SK-N-SH (cell line): ENCODE measurements at regions not wholly inside any gene's neighbourhood (a gene's known extent, or its start where the extent isn't known, plus 50 kb on each side); places are given as distances from the start of the nearest gene placed in this dataset.

Experiments
- CTCF ChIA-PET: fragments of 300-600, 350-600 bp; formaldehyde crosslinking; extraction: SDS; loops from one replicate; lab custom pipeline; 2021; lab: Yijun Ruan, JAX
- POLR2A ChIA-PET: fragments of 350-600 bp; sonication (Branson Sonifier 250); formaldehyde crosslinking; extraction: SDS; loops from one replicate; lab custom pipeline; 2020; ENCODE audit warnings: antibody characterized with exemption, inconsistent platforms; lab: Yijun Ruan, JAX
- DNase-seq: peaks from one replicate; pipeline ENCODE4 v3.0.0; 2012
- H2AFZ ChIP-seq: fragments of 200-600 bp; sonication (generic); 2 replicates; pipeline ENCODE4 v1.8.1; 2016; ENCODE audit warnings: antibody characterized with exemption, mild to moderate bottlenecking, low read depth
- H3F3A ChIP-seq: fragments of 200-600 bp; sonication (generic); replicated peaks from 2 replicates; pipeline ENCODE3; 2016; ENCODE audit warnings: antibody characterized with exemption, mild to moderate bottlenecking; ENCODE audit not compliant: insufficient read depth
- H3K27ac ChIP-seq, 2 experiments: fragments of 200-500 bp in 1 of 2; fragments of 200-600 bp in 1 of 2; sonication (Bioruptor generic) in 1 of 2; sonication (generic), shearing (Covaris generic) in 1 of 2; 2 replicates each; pipeline versions ENCODE4 v1.5.1 to v1.6.1; 2014 to 2016; ENCODE audit warnings: low read depth in 2 of 2, inconsistent platforms in 1 of 2, low read length in 1 of 2, mild to moderate bottlenecking in 1 of 2, mixed read lengths in 1 of 2
- H3K27me3 ChIP-seq: fragments of 200-600 bp; sonication (generic), shearing (Covaris generic); 2 replicates; pipeline ENCODE4 v1.6.1; 2016; ENCODE audit warnings: mixed run types; ENCODE audit not compliant: insufficient read depth
- H3K36me3 ChIP-seq, 2 experiments: fragments of 200-500 bp in 1 of 2; fragments of 200-600 bp in 1 of 2; sonication (Bioruptor generic) in 1 of 2; sonication (generic) in 1 of 2; replicated peaks in 1 of 2; 2 replicates each; pipeline versions ENCODE3 to v1.5.1; 2014 to 2016; ENCODE audit warnings: low read length in 1 of 2, mild to moderate bottlenecking in 1 of 2; ENCODE audit not compliant: insufficient read depth in 2 of 2, control insufficient read depth in 1 of 2
- H3K4me1 ChIP-seq, 2 experiments: fragments of 200-500 bp in 1 of 2; fragments of 200-600 bp in 1 of 2; sonication (Bioruptor generic) in 1 of 2; sonication (generic), shearing (Covaris generic) in 1 of 2; 2 replicates each; pipeline versions ENCODE4 v1.5.1 to v1.6.1; 2014 to 2016; ENCODE audit warnings: low read depth in 1 of 2, low read length in 1 of 2, mixed run types in 1 of 2; ENCODE audit not compliant: insufficient read depth in 2 of 2, control insufficient read depth in 1 of 2
- H3K4me2 ChIP-seq: fragments of 200-600 bp; sonication (generic), shearing (Covaris generic); 2 replicates; pipeline ENCODE4 v1.6.1; 2017; ENCODE audit warnings: mixed run types
- H3K4me3 ChIP-seq, 2 experiments: fragments of 200-500 bp in 1 of 2; fragments of 200-600 bp in 1 of 2; sonication (Bioruptor generic) in 1 of 2; sonication (generic), shearing (Covaris generic) in 1 of 2; 2 replicates each; pipeline versions ENCODE4 v1.5.1 to v1.8.1; 2014 to 2016; ENCODE audit warnings: low read depth in 2 of 2, inconsistent platforms in 1 of 2, low read length in 1 of 2, mild to moderate bottlenecking in 1 of 2, mixed read lengths in 1 of 2, moderate library complexity in 1 of 2
- H3K79me2 ChIP-seq: fragments of 200-600 bp; sonication (generic); 2 replicates; pipeline ENCODE4 v1.8.1; 2017; ENCODE audit warnings: mild to moderate bottlenecking; ENCODE audit not compliant: insufficient read depth
- H3K9ac ChIP-seq: fragments of 200-600 bp; sonication (generic); 2 replicates; pipeline ENCODE4 v1.6.1; 2017; ENCODE audit warnings: mixed run types
- H3K9me2 ChIP-seq: fragments of 200-600 bp; sonication (generic); 2 replicates; pipeline ENCODE4 v1.6.1; 2017; ENCODE audit warnings: mixed run types
- H3K9me3 ChIP-seq: fragments of 200-600 bp; sonication (generic); 2 replicates; pipeline ENCODE4 v1.6.1; 2017; ENCODE audit warnings: mixed run types, mild to moderate bottlenecking, moderate library complexity
- H4K20me1 ChIP-seq: fragments of 200-600 bp; sonication (generic); 2 replicates; pipeline ENCODE4 v1.6.1; 2017; ENCODE audit warnings: mild to moderate bottlenecking, mixed run types; ENCODE audit not compliant: insufficient read depth
- CHD2 ChIP-seq: fragments of 150-350 bp; IDR thresholded peaks from 2 replicates; pipeline ENCODE4 v1.6.1; 2018; ENCODE audit warnings: low read length; ENCODE audit not compliant: partially characterized antibody
- ELF1 ChIP-seq: IDR thresholded peaks from 2 replicates; pipeline ENCODE4 v1.4.0; 2012
- EP300 ChIP-seq, 2 experiments: IDR thresholded peaks; 2 replicates each; pipeline versions ENCODE4 v1.4.0 to v1.6.1; 2012; ENCODE audit warnings: borderline replicate concordance in 1 of 2, low read depth in 1 of 2, low read length in 1 of 2
- FOXJ3 ChIP-seq: sonication (generic); formaldehyde crosslinking; IDR thresholded peaks from 2 replicates; pipeline ENCODE4 v1.5.1; 2020; ENCODE audit warnings: mild to moderate bottlenecking, missing genetic modification reagents
- JUND ChIP-seq: IDR thresholded peaks from 2 replicates; pipeline ENCODE4 v1.4.0; 2012
- MXI1 ChIP-seq: IDR thresholded peaks from 2 replicates; pipeline ENCODE4 v1.6.1; 2012; ENCODE audit warnings: mild to moderate bottlenecking, low read depth, low read length, improper control_type of control experiment
- NFIC ChIP-seq: IDR thresholded peaks from 2 replicates; pipeline ENCODE4 v1.4.0; 2012; ENCODE audit warnings: borderline replicate concordance
- NRF1 ChIP-seq: IDR thresholded peaks from 2 replicates; pipeline ENCODE4 v1.6.1; 2012; ENCODE audit warnings: low read depth, mild to moderate bottlenecking, low read length
- RAD21 ChIP-seq: IDR thresholded peaks from 2 replicates; pipeline ENCODE4 v1.6.1; 2012; ENCODE audit warnings: mild to moderate bottlenecking, low read length
- RFX5 ChIP-seq: IDR thresholded peaks from 2 replicates; pipeline ENCODE4 v1.6.1; 2012; ENCODE audit warnings: mild to moderate bottlenecking, improper control_type of control experiment, low read length
- TAF1 ChIP-seq: IDR thresholded peaks from 2 replicates; pipeline ENCODE4 v1.6.1; 2012; ENCODE audit warnings: low read depth, mild to moderate bottlenecking, low read length, moderate library complexity, borderline replicate concordance
- TCF12 ChIP-seq: IDR thresholded peaks from 2 replicates; pipeline ENCODE4 v1.4.0; 2012
- TEAD4 ChIP-seq: IDR thresholded peaks from 2 replicates; pipeline ENCODE4 v1.4.0; 2012; ENCODE audit warnings: mild to moderate bottlenecking, borderline replicate concordance; ENCODE audit not compliant: insufficient read depth
- WGBS: methylation state at CpG from one replicate; pipeline ENCODE4 v1.1.6; 2017; ENCODE audit warnings: low lambda C conversion rate; 5-methylcytosine and 5-hydroxymethylcytosine counted together
- TF ChIP-seq, protein P1 (sequence below): fragments of 150-350 bp; IDR thresholded peaks from 2 replicates; pipeline ENCODE4 v1.6.1; 2016; ENCODE audit warnings: mild to moderate bottlenecking, low read depth, low read length
- TF ChIP-seq, protein P2 (sequence below): fragments of 150-350 bp; IDR thresholded peaks from 2 replicates; pipeline ENCODE4 v1.6.1; 2017; ENCODE audit warnings: antibody characterized with exemption, low read length, low read depth, borderline replicate concordance
- TF ChIP-seq, protein P3 (sequence below): IDR thresholded peaks from 2 replicates; pipeline ENCODE4 v1.4.0; 2012; ENCODE audit warnings: low read depth, borderline replicate concordance
- TF ChIP-seq, protein P4 (sequence below): IDR thresholded peaks from 2 replicates; pipeline ENCODE4; 2012
- TF ChIP-seq, protein P5 (sequence below): fragments of 200-600 bp; sonication (generic); IDR thresholded peaks from 2 replicates; pipeline ENCODE4 v1.6.1; 2017; ENCODE audit warnings: antibody characterized with exemption, mild to moderate bottlenecking, moderate library complexity
- TF ChIP-seq, protein P6 (sequence below): IDR thresholded peaks from 2 replicates; pipeline ENCODE4 v1.4.0; 2012; ENCODE audit warnings: low read depth, borderline replicate concordance

DNA sequence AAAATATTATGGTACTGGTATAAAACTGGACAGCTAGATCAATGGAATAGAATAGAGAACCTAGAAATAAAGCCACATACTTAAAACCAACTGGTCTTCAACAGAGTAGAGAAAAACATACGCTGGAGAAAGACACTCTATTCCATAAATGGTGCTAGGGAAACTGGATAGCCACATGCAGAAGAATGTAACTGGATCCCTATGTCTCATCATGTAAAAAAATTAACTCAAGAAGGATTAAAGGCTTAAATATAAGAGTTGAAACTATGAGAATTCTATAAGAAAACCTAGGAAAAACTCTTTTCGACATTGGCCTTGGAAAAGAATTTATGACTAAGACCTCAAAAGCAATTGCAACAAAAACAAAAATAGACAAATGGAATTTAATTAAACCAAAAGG is 114.6 kb downstream of the PCDH18 start:
- TF ChIP-seq JUND (no peak), NRF1 (no peak), RFX5 (no peak), TEAD4 (no peak)
- CTCF ChIA-PET: interaction anchor here (1.0 kb wide), 1 partner anchor 18 kb away, joined by 3 read pairs; no protein-coding TSS in a partner anchor
- H4K20me1 ChIP-seq: no peaks in the 10 kb centered on the region
- H3K9ac ChIP-seq: no peak overlapping the region
- no peaks in the 10 kb centered on the region for H3K4me1 ChIP-seq
- H3K9me3 ChIP-seq: no peaks in the 10 kb centered on the region
- no peak overlapping the region for H2AFZ ChIP-seq
- H3K27me3 ChIP-seq: no peaks in the 10 kb centered on the region
- 79% methylated on average over 2 of the region's 2 CpGs for WGBS
- H3K27ac ChIP-seq: no peak overlapping the region
- no peak for DNase-seq
- no peaks in the 10 kb centered on the region for H3K36me3 ChIP-seq
- POLR2A ChIA-PET: no interaction called here
- no peak overlapping the region for H3K4me3 ChIP-seq
- no peak overlapping the region for H3K4me2 ChIP-seq
- no peaks in the 10 kb centered on the region for H3K79me2 ChIP-seq
- no peaks in the 10 kb centered on the region for H3F3A ChIP-seq
- no peaks in the 10 kb centered on the region for H3K9me2 ChIP-seq

DNA sequence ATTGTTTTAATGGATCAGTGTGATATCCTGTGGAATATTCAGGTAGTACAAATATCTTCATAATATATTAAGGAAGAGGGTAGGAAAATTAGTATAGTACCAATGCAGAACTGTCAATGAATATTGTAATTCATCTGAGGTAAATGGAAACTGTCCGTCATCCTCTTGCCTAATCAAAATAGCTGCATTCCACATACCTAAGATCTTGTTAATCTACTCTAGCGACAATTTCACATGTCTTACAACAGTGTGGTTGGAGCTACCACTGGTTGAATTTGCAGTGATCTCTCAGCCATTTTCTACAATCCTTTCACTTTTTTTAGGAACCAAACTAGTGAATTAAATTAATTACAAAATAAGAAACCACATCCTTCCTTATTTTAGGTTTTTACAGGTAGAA is 117.5 kb downstream of the PCDH18 start:
- Histone ChIP-seq H3K27me3 (no peaks in the 10 kb centered on the region), H3K27ac (no peak overlapping the region), H3K9me2 (no peaks in the 10 kb centered on the region), H3K4me3 (no peak overlapping the region), H3K9me3 (no peaks in the 10 kb centered on the region), H2AFZ (no peak overlapping the region), H3K4me1 (no peaks in the 10 kb centered on the region), H4K20me1 (no peaks in the 10 kb centered on the region), H3K9ac (no peak overlapping the region), H3K4me2 (no peak overlapping the region), H3K79me2 (no peaks in the 10 kb centered on the region), H3F3A (no peaks in the 10 kb centered on the region), H3K36me3 (no peaks in the 10 kb centered on the region)
- TF ChIP-seq NFIC (no peak), TAF1 (no peak), RAD21 (no peak), CHD2 (no peak), MXI1 (no peak), FOXJ3 (no peak), NRF1 (no peak), ELF1 (no peak), EP300 (IDR thresholded peaks at IDR 0.05; ENCODE audit: borderline replicate concordance in 1 of 2, low read depth in 1 of 2, low read length in 1 of 2) (no peak), TCF12 (no peak), RFX5 (no peak), JUND (no peak)
- TF ChIP-seq, protein P1, sequence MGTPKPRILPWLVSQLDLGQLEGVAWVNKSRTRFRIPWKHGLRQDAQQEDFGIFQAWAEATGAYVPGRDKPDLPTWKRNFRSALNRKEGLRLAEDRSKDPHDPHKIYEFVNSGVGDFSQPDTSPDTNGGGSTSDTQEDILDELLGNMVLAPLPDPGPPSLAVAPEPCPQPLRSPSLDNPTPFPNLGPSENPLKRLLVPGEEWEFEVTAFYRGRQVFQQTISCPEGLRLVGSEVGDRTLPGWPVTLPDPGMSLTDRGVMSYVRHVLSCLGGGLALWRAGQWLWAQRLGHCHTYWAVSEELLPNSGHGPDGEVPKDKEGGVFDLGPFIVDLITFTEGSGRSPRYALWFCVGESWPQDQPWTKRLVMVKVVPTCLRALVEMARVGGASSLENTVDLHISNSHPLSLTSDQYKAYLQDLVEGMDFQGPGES: no peak
- TF ChIP-seq, protein P2, sequence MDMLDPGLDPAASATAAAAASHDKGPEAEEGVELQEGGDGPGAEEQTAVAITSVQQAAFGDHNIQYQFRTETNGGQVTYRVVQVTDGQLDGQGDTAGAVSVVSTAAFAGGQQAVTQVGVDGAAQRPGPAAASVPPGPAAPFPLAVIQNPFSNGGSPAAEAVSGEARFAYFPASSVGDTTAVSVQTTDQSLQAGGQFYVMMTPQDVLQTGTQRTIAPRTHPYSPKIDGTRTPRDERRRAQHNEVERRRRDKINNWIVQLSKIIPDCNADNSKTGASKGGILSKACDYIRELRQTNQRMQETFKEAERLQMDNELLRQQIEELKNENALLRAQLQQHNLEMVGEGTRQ: no peak
- TF ChIP-seq, protein P3, sequence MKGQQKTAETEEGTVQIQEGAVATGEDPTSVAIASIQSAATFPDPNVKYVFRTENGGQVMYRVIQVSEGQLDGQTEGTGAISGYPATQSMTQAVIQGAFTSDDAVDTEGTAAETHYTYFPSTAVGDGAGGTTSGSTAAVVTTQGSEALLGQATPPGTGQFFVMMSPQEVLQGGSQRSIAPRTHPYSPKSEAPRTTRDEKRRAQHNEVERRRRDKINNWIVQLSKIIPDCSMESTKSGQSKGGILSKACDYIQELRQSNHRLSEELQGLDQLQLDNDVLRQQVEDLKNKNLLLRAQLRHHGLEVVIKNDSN: no peak
- TF ChIP-seq, protein P4, sequence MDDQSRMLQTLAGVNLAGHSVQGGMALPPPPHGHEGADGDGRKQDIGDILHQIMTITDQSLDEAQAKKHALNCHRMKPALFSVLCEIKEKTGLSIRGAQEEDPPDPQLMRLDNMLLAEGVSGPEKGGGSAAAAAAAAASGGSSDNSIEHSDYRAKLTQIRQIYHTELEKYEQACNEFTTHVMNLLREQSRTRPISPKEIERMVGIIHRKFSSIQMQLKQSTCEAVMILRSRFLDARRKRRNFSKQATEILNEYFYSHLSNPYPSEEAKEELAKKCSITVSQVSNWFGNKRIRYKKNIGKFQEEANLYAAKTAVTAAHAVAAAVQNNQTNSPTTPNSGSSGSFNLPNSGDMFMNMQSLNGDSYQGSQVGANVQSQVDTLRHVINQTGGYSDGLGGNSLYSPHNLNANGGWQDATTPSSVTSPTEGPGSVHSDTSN: no peak
- TF ChIP-seq, protein P5, sequence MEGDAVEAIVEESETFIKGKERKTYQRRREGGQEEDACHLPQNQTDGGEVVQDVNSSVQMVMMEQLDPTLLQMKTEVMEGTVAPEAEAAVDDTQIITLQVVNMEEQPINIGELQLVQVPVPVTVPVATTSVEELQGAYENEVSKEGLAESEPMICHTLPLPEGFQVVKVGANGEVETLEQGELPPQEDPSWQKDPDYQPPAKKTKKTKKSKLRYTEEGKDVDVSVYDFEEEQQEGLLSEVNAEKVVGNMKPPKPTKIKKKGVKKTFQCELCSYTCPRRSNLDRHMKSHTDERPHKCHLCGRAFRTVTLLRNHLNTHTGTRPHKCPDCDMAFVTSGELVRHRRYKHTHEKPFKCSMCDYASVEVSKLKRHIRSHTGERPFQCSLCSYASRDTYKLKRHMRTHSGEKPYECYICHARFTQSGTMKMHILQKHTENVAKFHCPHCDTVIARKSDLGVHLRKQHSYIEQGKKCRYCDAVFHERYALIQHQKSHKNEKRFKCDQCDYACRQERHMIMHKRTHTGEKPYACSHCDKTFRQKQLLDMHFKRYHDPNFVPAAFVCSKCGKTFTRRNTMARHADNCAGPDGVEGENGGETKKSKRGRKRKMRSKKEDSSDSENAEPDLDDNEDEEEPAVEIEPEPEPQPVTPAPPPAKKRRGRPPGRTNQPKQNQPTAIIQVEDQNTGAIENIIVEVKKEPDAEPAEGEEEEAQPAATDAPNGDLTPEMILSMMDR: no peak
- TF ChIP-seq, protein P6, sequence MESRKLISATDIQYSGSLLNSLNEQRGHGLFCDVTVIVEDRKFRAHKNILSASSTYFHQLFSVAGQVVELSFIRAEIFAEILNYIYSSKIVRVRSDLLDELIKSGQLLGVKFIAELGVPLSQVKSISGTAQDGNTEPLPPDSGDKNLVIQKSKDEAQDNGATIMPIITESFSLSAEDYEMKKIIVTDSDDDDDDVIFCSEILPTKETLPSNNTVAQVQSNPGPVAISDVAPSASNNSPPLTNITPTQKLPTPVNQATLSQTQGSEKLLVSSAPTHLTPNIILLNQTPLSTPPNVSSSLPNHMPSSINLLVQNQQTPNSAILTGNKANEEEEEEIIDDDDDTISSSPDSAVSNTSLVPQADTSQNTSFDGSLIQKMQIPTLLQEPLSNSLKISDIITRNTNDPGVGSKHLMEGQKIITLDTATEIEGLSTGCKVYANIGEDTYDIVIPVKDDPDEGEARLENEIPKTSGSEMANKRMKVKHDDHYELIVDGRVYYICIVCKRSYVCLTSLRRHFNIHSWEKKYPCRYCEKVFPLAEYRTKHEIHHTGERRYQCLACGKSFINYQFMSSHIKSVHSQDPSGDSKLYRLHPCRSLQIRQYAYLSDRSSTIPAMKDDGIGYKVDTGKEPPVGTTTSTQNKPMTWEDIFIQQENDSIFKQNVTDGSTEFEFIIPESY: no peak
- ChIA-PET POLR2A (no interaction called here), CTCF (no interaction called here)
- WGBS: 87% methylated on average over 2 of the region's 2 CpGs
- DNase-seq: no peak
